Sigmoid colon (tissue), 3 donors: ENCODE measurements at regions not wholly inside any gene's neighbourhood (a gene's known extent, or its start where the extent isn't known, plus 50 kb on each side); places are given as distances from the start of the nearest gene placed in this dataset.

Experiments
- POLR2A ChIP-seq, 2 donors: fragments of 450-650 bp; IDR thresholded peaks; one replicate each; pipeline ENCODE4 v1.6.1; 2016; ENCODE audit warnings: antibody characterized with exemption in 2 of 2, mild to moderate bottlenecking in 2 of 2, moderate library complexity in 2 of 2
- TF ChIP-seq, protein P1 (sequence below), 4 experiments: fragments of 450-650 bp in 3 of 4; fragments of 200-600 bp in 1 of 4; IDR thresholded peaks; one replicate each; pipeline ENCODE4 v1.5.1; 2016 to 2019; ENCODE audit warnings: antibody characterized with exemption in 4 of 4, mild to moderate bottlenecking in 3 of 4, moderate library complexity in 2 of 4

DNA sequence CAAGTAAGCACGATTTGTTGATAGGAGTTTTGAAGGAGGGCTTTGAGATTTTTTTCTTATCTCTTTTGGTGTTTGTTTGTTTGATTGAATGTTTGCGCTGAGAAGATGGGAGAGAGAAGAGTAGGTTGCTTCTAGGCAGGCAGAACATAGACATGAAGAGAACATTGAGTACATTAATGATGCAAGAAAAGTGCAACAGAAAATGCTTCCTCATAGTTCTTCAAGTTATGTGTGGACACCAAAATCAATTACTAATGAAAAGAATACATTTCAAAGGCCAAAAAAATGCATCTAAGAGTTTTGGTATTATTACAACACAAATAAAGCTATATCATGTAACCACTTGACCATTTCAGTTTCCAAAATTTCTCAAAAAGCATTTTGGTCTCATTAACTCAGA, 191.0 kb upstream of the PPARGC1A start:
- no peak for TF ChIP-seq POLR2A (IDR thresholded peaks at IDR 0.05)
- TF ChIP-seq, protein P1, sequence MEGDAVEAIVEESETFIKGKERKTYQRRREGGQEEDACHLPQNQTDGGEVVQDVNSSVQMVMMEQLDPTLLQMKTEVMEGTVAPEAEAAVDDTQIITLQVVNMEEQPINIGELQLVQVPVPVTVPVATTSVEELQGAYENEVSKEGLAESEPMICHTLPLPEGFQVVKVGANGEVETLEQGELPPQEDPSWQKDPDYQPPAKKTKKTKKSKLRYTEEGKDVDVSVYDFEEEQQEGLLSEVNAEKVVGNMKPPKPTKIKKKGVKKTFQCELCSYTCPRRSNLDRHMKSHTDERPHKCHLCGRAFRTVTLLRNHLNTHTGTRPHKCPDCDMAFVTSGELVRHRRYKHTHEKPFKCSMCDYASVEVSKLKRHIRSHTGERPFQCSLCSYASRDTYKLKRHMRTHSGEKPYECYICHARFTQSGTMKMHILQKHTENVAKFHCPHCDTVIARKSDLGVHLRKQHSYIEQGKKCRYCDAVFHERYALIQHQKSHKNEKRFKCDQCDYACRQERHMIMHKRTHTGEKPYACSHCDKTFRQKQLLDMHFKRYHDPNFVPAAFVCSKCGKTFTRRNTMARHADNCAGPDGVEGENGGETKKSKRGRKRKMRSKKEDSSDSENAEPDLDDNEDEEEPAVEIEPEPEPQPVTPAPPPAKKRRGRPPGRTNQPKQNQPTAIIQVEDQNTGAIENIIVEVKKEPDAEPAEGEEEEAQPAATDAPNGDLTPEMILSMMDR (IDR thresholded peaks at IDR 0.05), result no peak
